Cardiac septum (tissue), 1 donor: ENCODE measurements at regions not wholly inside any gene's neighbourhood (a gene's known extent, or its start where the extent isn't known, plus 50 kb on each side); places are given as distances from the start of the nearest gene placed in this dataset.

Source experiments
- DNase-seq: peaks from one replicate; pipeline ENCODE4 v3.0.0-alpha.2; 2020; ENCODE audit warnings: low spot score
- intact Hi-C: fragments of 100-400 bp; cut with DNase I; formaldehyde crosslinking; loops from one replicate; pipeline ENCODE4 v1.14.0; 2022
- donor health status: DM: no; HTN: no; CAD: no.

DNA sequence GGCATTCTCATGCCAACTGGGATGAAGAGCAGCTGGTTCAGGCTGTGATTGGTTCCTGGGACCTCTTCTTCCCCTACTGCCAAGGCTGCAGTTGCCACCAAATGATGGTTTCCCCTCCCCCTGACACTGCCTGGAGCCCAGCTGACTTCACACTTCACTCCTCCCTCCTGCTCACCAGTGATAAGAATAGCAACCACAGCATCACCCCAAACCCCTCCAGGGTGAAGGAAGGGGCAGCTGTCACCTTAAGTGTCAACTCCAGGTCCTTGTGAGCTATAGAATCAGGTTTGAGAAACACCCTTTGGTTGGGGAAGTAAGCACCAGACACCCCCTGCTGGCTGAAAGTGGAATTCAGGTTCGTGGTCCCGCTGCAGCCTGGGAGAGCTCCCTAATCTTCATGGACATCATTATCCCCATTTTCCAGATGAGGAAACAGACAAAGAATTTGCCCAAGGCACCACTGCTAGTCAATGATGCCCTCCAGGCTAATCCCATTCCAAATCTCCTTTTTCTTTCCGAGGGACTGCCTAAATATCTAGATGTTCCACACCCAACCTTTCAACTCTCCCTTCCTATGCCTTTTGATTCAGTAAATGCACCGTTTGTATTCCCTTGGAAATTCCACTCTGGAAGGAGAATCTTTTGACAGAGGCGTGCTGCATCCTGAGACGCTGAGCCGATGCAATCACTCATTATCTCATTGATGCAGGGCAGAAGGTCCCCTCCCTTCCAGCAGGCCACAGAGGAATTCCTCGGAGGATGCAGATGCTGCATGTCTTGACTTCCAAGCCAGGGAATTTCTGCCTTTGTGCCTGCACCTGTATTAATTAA lies 50.6 kb upstream of the UQCRFS1 start:
- intact Hi-C loops = loop anchor here (10.0 kb wide), 1 partner anchor 529 kb away; no protein-coding TSS in a partner anchor
- DNase-seq = peak; percentile 74

DNA sequence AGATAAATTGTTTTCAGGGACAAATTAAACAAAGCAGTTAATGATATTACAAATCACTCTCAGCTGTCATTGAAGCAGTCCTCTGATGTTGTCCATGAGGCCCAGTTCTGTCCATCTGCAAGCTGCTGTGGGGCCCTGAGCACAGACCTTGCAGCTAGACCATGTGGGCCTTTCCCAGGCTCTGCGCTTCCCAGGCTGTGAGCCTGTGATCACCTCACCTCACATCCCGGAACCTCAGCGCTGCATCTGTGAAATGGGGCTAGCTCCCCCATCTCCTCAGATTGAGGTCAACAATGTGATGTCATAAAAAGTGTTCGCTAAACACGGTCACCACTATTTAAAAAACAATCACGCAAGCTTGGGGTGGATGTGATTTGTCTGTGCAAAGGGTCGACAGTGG lies 51.9 kb upstream of the UQCRFS1 start:
- peak; percentile 26 for DNase-seq
- intact Hi-C loops = loop anchor here (10.0 kb wide), 1 partner anchor 530 kb away; no protein-coding TSS in a partner anchor

- DNase-seq = peak; percentile 38
- intact Hi-C loops = loop anchor here (10.0 kb wide), 1 partner anchor 531 kb away; no protein-coding TSS in a partner anchor
These were observed 52.5 kb upstream of the UQCRFS1 start for GRCh38 chr19:29265436-29265835.

- intact Hi-C loops = loop anchor here (10.0 kb wide), 1 partner anchor 531 kb away; no protein-coding TSS in a partner anchor
- DNase-seq = no peak
These were observed 53.0 kb upstream of the UQCRFS1 start for GRCh38 chr19:29266001-29266400.

DNA sequence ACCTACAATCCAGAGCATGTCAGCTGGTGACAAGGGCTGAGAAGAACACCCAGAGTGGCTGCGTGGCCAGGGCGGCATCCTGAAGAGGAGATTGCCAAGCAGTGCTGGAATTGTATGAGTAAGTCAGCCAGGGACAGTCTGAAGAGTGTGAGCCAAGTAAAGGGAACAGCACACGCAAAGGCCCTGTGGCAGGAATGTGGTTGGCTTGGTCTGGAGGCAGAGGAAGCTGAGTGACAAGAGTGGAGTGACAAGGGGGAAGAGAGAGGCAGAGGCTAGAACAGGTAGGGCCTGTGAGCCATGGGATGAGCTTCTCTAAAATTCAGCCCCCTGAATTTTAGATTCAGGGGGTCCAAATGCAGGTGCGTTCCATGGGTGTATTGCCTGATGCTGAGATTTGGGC lies 53.7 kb upstream of the UQCRFS1 start:
- intact Hi-C loops = loop anchor here (10.0 kb wide), 1 partner anchor 532 kb away; no protein-coding TSS in a partner anchor
- DNase-seq = peak; percentile 51

- no peak for DNase-seq
- intact Hi-C loops = loop anchor here (10.0 kb wide), 1 partner anchor 533 kb away; no protein-coding TSS in a partner anchor
These were observed 54.8 kb upstream of the UQCRFS1 start for GRCh38 chr19:29267701-29268100.

- DNase-seq = peak; percentile 38
- intact Hi-C loops = loop anchor here (10.0 kb wide), 1 partner anchor 533 kb away; no protein-coding TSS in a partner anchor
These were observed 55.2 kb upstream of the UQCRFS1 start for GRCh38 chr19:29268103-29268502.

GRCh38 chr19:29268721-29269393 lies 55.9 kb upstream of the UQCRFS1 start:
- intact Hi-C loops = loop anchor here (10.0 kb wide), 1 partner anchor 534 kb away; no protein-coding TSS in a partner anchor
- peak; percentile 46 for DNase-seq

DNA sequence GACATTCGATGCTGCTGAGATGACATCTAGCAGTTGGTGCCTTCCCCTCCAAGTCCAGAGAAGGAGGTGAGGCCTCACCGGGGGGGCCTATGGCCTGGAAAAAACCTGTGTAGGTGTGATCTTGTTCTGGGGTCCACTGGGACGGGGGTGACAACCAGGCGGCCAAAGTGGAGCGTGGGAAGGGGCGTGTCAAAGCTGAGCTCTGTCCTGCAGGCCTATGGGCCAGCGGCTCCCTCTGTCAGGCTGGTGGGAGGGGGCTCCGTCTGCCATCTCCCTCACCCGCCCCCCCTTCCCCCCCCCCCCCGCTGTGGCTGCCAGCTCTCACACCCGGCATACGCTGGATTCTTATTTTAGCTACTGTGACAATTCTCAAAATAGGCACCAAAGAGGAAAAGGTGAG lies 56.7 kb upstream of the UQCRFS1 start:
- DNase-seq = peak; percentile 55
- intact Hi-C loops = loop anchor here (10.0 kb wide), 1 partner anchor 535 kb away; no protein-coding TSS in a partner anchor

- intact Hi-C loops = no loop called here
- DNase-seq = no peak
These were observed 58.4 kb upstream of the UQCRFS1 start for GRCh38 chr19:29271341-29271740.

GRCh38 chr19:29271911-29272310 lies 59.0 kb upstream of the UQCRFS1 start:
- DNase-seq = no peak
- intact Hi-C loops = no loop called here

DNA sequence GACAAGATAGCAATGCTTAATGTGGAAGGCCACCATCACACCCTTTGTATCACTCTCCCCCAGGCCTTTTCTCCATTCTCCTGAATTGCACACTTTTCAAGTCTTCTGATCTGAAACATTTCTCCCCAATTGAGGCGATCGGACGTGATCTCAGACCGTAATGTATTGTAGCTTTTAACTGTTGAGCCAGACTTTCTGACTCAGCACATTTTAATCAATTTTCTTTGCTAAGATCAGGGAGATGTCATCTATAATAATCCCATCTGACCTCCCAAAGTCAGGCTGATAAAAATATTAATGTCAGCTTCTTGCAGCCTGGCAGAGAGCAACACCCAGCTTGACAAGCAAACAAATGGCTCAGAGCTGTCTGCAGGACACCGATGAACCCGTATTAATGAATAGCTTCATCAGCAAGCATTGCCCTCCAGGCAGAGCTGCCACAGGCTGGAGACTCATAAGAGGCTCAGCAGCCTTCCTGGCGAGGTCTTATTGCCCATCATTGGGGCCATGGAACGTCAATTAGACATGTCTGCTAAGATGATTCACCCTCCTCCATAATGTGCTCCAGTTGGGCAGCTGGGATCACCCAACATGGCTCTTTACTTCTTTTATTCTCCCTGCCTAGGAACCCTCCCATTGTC lies 60.2 kb upstream of the UQCRFS1 start:
- intact Hi-C loops = no loop called here
- DNase-seq = no peak

GRCh38 chr19:29275266-29275665 lies 62.3 kb upstream of the UQCRFS1 start:
- peak; percentile 22 for DNase-seq
- intact Hi-C loops = no loop called here

DNA sequence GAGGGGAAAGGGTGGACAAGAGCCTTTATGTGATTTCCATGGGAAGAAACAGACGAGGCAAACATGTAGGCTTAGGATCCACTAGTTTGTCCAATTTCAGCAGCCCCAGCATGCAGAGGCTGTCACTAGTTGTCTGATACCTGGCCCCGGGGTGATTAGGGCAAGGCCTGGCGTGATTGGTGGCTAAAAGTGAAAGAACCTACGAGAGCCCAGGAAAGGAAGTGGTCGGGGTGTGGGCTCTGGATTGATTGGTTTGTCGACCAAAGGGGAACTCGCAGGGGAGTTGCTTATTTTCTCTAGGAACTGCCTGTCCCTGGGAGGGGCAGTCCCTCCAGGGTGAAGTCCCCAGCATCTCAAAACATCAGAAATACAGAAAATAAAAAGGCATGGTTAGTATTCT lies 64.2 kb upstream of the UQCRFS1 start:
- DNase-seq = peak; percentile 54

DNA sequence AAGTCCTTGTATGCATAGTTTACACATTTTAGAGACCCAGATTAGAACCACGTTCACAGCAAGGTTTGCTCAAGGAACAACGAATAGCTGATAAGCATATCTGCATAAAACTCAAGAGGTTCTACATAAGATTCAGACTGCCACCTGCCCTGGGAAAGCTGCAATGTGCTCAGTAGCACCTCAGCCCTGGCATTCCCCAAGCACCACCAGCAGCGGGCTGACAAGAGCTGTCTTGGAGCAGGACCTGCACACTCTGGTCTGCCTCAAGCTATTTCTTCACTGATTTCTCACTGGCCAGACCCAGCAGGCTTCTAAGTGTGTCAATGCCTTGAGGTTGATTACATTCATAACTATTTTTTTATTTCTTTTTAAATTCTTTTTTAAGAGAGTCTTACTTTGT lies 65.8 kb upstream of the UQCRFS1 start:
- intact Hi-C loops = no loop called here
- peak; percentile 38 for DNase-seq

More for the DNA sequence above, 64.2 kb upstream of the UQCRFS1 start:
- intact Hi-C loops = no loop called here

- peak; percentile 24 for DNase-seq
- intact Hi-C loops = no loop called here
These were observed 70.4 kb upstream of the UQCRFS1 start for GRCh38 chr19:29283366-29283765.

GRCh38 chr19:29285187-29285687 lies 72.3 kb upstream of the UQCRFS1 start:
- DNase-seq = no peak
- intact Hi-C loops = no loop called here

GRCh38 chr19:29285878-29286277 lies 72.9 kb upstream of the UQCRFS1 start:
- peak; percentile 57 for DNase-seq
- intact Hi-C loops = no loop called here

DNA sequence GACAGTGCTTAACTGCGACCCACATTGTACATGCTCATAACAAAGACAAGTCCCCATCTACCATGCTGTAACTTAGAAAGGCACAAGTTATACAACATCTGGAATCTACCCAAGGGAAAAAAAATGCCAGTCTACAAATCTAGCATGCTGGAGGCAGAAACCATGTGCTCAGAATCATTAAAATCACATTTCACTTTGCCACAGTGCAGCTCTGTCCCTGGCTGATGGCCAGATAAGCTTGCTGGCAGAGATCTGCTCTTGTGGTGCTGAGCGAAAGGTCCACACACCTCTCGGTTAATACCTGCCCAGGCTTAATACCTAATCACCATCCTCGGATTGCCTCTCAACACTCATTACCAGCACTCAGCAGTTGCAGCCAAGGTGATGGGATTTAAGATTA lies 74.1 kb upstream of the UQCRFS1 start:
- intact Hi-C loops = no loop called here
- peak; percentile 14 for DNase-seq

- peak; percentile 35 for DNase-seq
- intact Hi-C loops = no loop called here
These were observed 75.3 kb upstream of the UQCRFS1 start for GRCh38 chr19:29288256-29288655.
